ENCODE measurements at regions not wholly inside any gene's neighbourhood (a gene's known extent, or its start where the extent isn't known, plus 50 kb on each side); places are given as distances from the start of the nearest gene placed in this dataset.

GRCh38 chr4:100041646-100042045 is 91.6 kb upstream of the H2AZ1 start:
- TF ChIP-seq CTCF (IDR thresholded peaks at IDR 0.05; ENCODE audit: unreplicated experiment): no peak
- Mint-ChIP-seq H3K27me3 (ENCODE audit: unreplicated experiment) (no peaks in the 10 kb centered on the region), H3K4me1 (ENCODE audit: unreplicated experiment) (no peaks in the 10 kb centered on the region), H3K9me3 (ENCODE audit: unreplicated experiment) (no peaks in the 10 kb centered on the region), H3K36me3 (ENCODE audit: low read depth, unreplicated experiment) (peaks cover 8% of the 10 kb centered on the region), H3K4me3 (ENCODE audit: unreplicated experiment) (no peak overlapping the region), H3K27ac (ENCODE audit: unreplicated experiment) (no peak overlapping the region)
- DNase-seq (ENCODE audit: low spot score): no peak

GRCh38 chr4:100034023-100034664 is 84.1 kb upstream of the H2AZ1 start:
- H3K9me3 Mint-ChIP-seq (ENCODE audit: unreplicated experiment): peaks cover 5% of the 10 kb centered on the region
- H3K4me3 Mint-ChIP-seq (ENCODE audit: unreplicated experiment): no peak overlapping the region
- no peaks in the 10 kb centered on the region for H3K4me1 Mint-ChIP-seq (ENCODE audit: unreplicated experiment)
- TF ChIP-seq CTCF (IDR thresholded peaks at IDR 0.05; ENCODE audit: unreplicated experiment): no peak
- peaks cover 27% of the 10 kb centered on the region for H3K36me3 Mint-ChIP-seq (ENCODE audit: low read depth, unreplicated experiment)
- no peak overlapping the region for H3K27ac Mint-ChIP-seq (ENCODE audit: unreplicated experiment)
- no peak for DNase-seq (ENCODE audit: low spot score)
- no peaks in the 10 kb centered on the region for H3K27me3 Mint-ChIP-seq (ENCODE audit: unreplicated experiment)

DNA sequence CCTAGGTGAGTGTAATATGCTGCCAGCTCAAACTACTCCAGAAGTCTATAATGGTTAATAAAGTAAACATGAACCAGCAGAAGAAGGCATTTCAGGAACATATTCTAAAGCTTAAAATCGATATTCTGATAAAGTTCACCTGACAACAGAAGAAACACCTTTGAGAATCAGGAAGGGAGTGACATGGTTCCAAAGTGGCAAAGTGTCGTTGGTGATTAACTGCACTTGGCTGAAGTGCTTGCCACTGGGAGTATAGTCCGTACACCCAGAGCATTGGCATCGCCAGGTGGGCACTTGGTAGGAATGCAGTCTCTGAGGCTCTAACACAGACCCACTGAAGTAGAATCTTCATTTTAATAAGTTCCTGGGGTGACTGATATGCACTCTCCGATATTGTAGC is 76.0 kb upstream of the H2AZ1 start:
- Mint-ChIP-seq H3K27me3 (ENCODE audit: unreplicated experiment) (peaks cover 1% of the 10 kb centered on the region), H3K4me3 (ENCODE audit: unreplicated experiment) (no peak overlapping the region)

DNA sequence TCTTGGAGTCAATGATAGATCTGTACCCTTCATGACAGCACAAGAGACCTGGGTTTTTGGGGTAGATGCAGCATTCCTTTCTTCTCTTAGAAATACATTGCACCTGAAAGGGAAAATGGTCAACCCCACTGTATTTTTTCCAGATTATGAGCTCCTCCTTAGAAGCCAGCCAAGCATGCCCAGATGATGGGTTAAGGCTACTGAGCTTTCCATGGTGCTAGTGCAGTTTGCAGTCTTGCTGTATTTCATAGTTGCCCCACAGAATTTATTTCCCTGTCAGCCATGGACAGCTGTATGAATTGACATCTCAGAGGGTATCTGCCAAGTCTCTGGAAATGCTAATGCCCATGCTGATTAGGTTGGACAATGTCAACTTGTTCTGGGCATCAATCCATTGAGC is 73.7 kb upstream of the H2AZ1 start:
- Mint-ChIP-seq H3K9me3 (ENCODE audit: unreplicated experiment) (no peaks in the 10 kb centered on the region), H3K36me3 (ENCODE audit: low read depth, unreplicated experiment) (peaks cover 8% of the 10 kb centered on the region), H3K4me3 (ENCODE audit: unreplicated experiment) (no peak overlapping the region), H3K4me1 (ENCODE audit: unreplicated experiment) (peaks cover 3% of the 10 kb centered on the region), H3K27me3 (ENCODE audit: unreplicated experiment) (peaks cover 1% of the 10 kb centered on the region), H3K27ac (ENCODE audit: unreplicated experiment) (no peak overlapping the region)
- TF ChIP-seq CTCF (IDR thresholded peaks at IDR 0.05; ENCODE audit: unreplicated experiment): no peak
- DNase-seq (ENCODE audit: low spot score): no peak

More for the DNA sequence above, 76.0 kb upstream of the H2AZ1 start:
- DNase-seq (ENCODE audit: low spot score): no peak
- Mint-ChIP-seq H3K4me1 (ENCODE audit: unreplicated experiment) (peaks cover 3% of the 10 kb centered on the region), H3K9me3 (ENCODE audit: unreplicated experiment) (no peaks in the 10 kb centered on the region), H3K27ac (ENCODE audit: unreplicated experiment) (no peak overlapping the region), H3K36me3 (ENCODE audit: low read depth, unreplicated experiment) (peaks cover 16% of the 10 kb centered on the region)
- TF ChIP-seq CTCF (IDR thresholded peaks at IDR 0.05; ENCODE audit: unreplicated experiment): no peak

- Mint-ChIP-seq H3K9me3 (ENCODE audit: unreplicated experiment) (no peaks in the 10 kb centered on the region), H3K4me1 (ENCODE audit: unreplicated experiment) (peaks cover 3% of the 10 kb centered on the region), H3K27me3 (ENCODE audit: unreplicated experiment) (peaks cover 1% of the 10 kb centered on the region), H3K27ac (ENCODE audit: unreplicated experiment) (no peak overlapping the region), H3K4me3 (ENCODE audit: unreplicated experiment) (no peak overlapping the region), H3K36me3 (ENCODE audit: low read depth, unreplicated experiment) (peaks cover 4% of the 10 kb centered on the region)
- no peak for TF ChIP-seq CTCF (IDR thresholded peaks at IDR 0.05; ENCODE audit: unreplicated experiment)
- no peak for DNase-seq (ENCODE audit: low spot score)
Measured at GRCh38 chr4:100022792-100023222, 72.7 kb upstream of the H2AZ1 start.
